ENCODE measurements at regions not wholly inside any gene's neighbourhood (a gene's known extent, or its start where the extent isn't known, plus 50 kb on each side); places are given as distances from the start of the nearest gene placed in this dataset.

GRCh38 chr9:28941856-28942255, 1368.6 kb upstream of the C9orf72 start (continued):
- TF ChIP-seq ZNF572 (CRISPR knock-in tag; IDR thresholded peaks at IDR 0.05) = no peak
- no peak for TF ChIP-seq ZNF251 (CRISPR knock-in tag; IDR thresholded peaks at IDR 0.05)
- no peak for TF ChIP-seq ZNF878 (CRISPR knock-in tag; IDR thresholded peaks at IDR 0.05)
- TF ChIP-seq HMGA1 (CRISPR knock-in tag; conservative IDR thresholded peaks at IDR 0.05) = no peak
- TF ChIP-seq ZMAT5 (CRISPR knock-in tag; IDR thresholded peaks at IDR 0.05; ENCODE audit: borderline replicate concordance, low read depth) = no peak
- no peak for TF ChIP-seq SALL1 (CRISPR knock-in tag; IDR thresholded peaks at IDR 0.05)
- no peak for TF ChIP-seq ZFP36L2 (CRISPR knock-in tag; IDR thresholded peaks at IDR 0.05)
- TF ChIP-seq SAFB2 (CRISPR knock-in tag; IDR thresholded peaks at IDR 0.05; ENCODE audit: borderline replicate concordance, low read depth) = no peak
- TF ChIP-seq ZFP91 (CRISPR knock-in tag; IDR thresholded peaks at IDR 0.05; ENCODE audit: borderline replicate concordance) = no peak

- in situ Hi-C loops (cut with HindIII; ENCODE audit: extremely low pct_ligation_motif_present, low pct_unique_long_range_greater_than_20kb) = no loop called here
- no peaks in the 10 kb centered on the region for H3K36me3 ChIP-seq (replicated peaks in 1 of 2; ENCODE audit: control insufficient read depth in 1 of 2, insufficient read depth in 2 of 2, low read length in 2 of 2)
- no peak overlapping the region for H3K4me3 ChIP-seq (replicated peaks in 1 of 3; ENCODE audit: insufficient read depth in 1 of 3, low read depth in 2 of 3, low read length in 3 of 3)
- no peak for ATAC-seq
- no peaks in the 10 kb centered on the region for H3K79me2 ChIP-seq (ENCODE audit: insufficient read depth, low read length)
- no peak overlapping the region for H3K9ac ChIP-seq (ENCODE audit: insufficient read depth, low read depth, low read length)
- BruUV-seq (replicated peaks) = no TSS peak
- ChIA-PET CTCF (ENCODE audit: low intra/inter-chr PET ratio, low total read pairs) (no interaction called here), POLR2A (no interaction called here)
- 58% methylated on average over 2 of the region's 2 CpGs for WGBS (ENCODE audit: low lambda C conversion rate)
- H3K9me3 ChIP-seq (ENCODE audit: low read length) = no peaks in the 10 kb centered on the region
- FAIRE-seq = no peak
- no peaks in the 10 kb centered on the region for H4K20me1 ChIP-seq (ENCODE audit: insufficient read depth, low read length)
- H3K4me2 ChIP-seq (ENCODE audit: low read depth, low read length) = no peak overlapping the region
- no peak for DNase-seq (ENCODE audit: low spot score)
- H2AFZ ChIP-seq (ENCODE audit: low read length) = no peak overlapping the region
- intact Hi-C loops (cut with micrococcal nuclease; ENCODE audit: unreplicated experiment) = no loop called here
- H3K27ac ChIP-seq (ENCODE audit: extremely low read length, insufficient read depth, low read length) = no peak overlapping the region
- no peaks in the 10 kb centered on the region for H3K27me3 ChIP-seq (ENCODE audit: control insufficient read depth in 1 of 2, insufficient read depth in 2 of 2, low read length in 2 of 2)
- no peaks in the 10 kb centered on the region for H3K4me1 ChIP-seq (ENCODE audit: insufficient read depth, low read length)
- TF ChIP-seq KLF16 (CRISPR knock-in tag; IDR thresholded peaks at IDR 0.05) (no peak), ZZZ3 (CRISPR knock-in tag; IDR thresholded peaks at IDR 0.05; ENCODE audit: borderline replicate concordance) (no peak), HIC2 (CRISPR knock-in tag; IDR thresholded peaks at IDR 0.05; ENCODE audit: low read depth) (no peak), SNAPC2 (CRISPR knock-in tag; IDR thresholded peaks at IDR 0.05) (no peak), NFE2 (CRISPR knock-in tag; IDR thresholded peaks at IDR 0.05) (no peak), ZFP41 (CRISPR knock-in tag; IDR thresholded peaks at IDR 0.05; ENCODE audit: borderline replicate concordance) (no peak), REXO4 (CRISPR knock-in tag; IDR thresholded peaks at IDR 0.05; ENCODE audit: borderline replicate concordance) (no peak), PTBP1 (IDR thresholded peaks at IDR 0.05; ENCODE audit: low read depth, low read length, poor library complexity, severe bottlenecking) (no peak), ZNF576 (CRISPR knock-in tag; IDR thresholded peaks at IDR 0.05) (no peak), RAD21 (CRISPR knock-in tag; IDR thresholded peaks at IDR 0.05) (no peak), EP300 (IDR thresholded peaks at IDR 0.05; ENCODE audit: low read depth in 2 of 2, low read length in 2 of 2) (no peak), EP300 (CRISPR knock-in tag; IDR thresholded peaks at IDR 0.05; ENCODE audit: borderline replicate concordance) (no peak)
Measured at GRCh38 chr9:28942941-28943340, 1369.7 kb upstream of the C9orf72 start.
